ENCODE measurements at regions not wholly inside any gene's neighbourhood (a gene's known extent, or its start where the extent isn't known, plus 50 kb on each side); places are given as distances from the start of the nearest gene placed in this dataset.

DNA sequence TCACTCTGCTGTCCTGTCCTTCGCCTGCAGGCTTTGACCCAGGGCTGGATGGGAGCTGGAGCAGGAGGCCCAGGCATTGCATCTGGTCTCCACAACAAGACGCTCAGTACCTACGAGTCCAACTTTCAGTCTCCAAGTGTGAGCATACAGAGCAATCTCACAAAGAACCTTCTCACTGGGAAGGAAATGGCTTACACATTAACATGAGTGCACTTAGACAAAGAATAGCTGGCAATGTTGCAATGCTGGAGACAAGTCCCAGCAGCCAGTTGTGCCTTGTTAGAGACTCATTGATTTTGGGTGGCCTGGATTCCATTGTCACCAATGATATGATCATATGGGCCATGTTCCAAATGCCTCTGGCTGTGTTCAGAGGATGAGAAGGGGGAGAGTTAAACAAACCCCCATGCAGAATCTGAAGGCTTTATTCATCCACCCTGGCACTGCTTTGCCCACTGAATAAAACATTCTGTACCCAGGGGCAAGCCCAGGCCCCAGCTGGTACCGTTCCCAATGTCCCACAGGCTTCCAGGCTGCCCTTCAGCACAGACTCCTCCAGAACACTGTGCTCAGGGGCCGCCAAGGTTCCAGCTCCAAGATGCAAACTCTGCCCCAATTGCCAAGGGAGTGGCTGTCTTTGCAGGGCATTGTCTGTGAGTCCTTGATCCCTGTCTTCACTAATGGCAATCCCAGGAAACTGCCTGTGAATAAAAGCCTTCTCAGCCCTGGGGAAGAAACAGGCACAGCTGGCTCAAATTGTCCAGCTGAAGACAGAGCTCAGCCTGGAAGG is 185.5 kb downstream of the HSD17B3 start:
- peak; percentile 5 for TF ChIP-seq EP300 (IDR thresholded peaks at IDR 0.05; ENCODE audit: low read depth)
- TF ChIP-seq, protein P1, sequence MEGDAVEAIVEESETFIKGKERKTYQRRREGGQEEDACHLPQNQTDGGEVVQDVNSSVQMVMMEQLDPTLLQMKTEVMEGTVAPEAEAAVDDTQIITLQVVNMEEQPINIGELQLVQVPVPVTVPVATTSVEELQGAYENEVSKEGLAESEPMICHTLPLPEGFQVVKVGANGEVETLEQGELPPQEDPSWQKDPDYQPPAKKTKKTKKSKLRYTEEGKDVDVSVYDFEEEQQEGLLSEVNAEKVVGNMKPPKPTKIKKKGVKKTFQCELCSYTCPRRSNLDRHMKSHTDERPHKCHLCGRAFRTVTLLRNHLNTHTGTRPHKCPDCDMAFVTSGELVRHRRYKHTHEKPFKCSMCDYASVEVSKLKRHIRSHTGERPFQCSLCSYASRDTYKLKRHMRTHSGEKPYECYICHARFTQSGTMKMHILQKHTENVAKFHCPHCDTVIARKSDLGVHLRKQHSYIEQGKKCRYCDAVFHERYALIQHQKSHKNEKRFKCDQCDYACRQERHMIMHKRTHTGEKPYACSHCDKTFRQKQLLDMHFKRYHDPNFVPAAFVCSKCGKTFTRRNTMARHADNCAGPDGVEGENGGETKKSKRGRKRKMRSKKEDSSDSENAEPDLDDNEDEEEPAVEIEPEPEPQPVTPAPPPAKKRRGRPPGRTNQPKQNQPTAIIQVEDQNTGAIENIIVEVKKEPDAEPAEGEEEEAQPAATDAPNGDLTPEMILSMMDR (IDR thresholded peaks at IDR 0.05), result no peak
